Lower leg skin (tissue), 4 donors: ENCODE measurements at regions not wholly inside any gene's neighbourhood (a gene's known extent, or its start where the extent isn't known, plus 50 kb on each side); places are given as distances from the start of the nearest gene placed in this dataset.

Experiments
- DNase-seq, 2 donors: peaks; one replicate each; pipeline ENCODE4 v3.0.0-alpha.2; 2019; ENCODE audit warnings: low spot score in 2 of 2
- H3K4me3 ChIP-seq: fragments of 200-600 bp; sonication (generic); 2 replicates; pipeline ENCODE4 v1.5.1; 2017; ENCODE audit warnings: mild to moderate bottlenecking, low read depth; ENCODE audit not compliant: poor library complexity, severe bottlenecking
- CTCF ChIP-seq, 3 donors: fragments of 450-650 bp; IDR thresholded peaks; one replicate each; pipeline ENCODE4 v1.5.1; 2016; ENCODE audit warnings: antibody characterized with exemption in 3 of 3, mild to moderate bottlenecking in 3 of 3, moderate library complexity in 2 of 3
- POLR2A ChIP-seq, 2 donors: fragments of 450-650 bp; IDR thresholded peaks; one replicate each; pipeline ENCODE4 v1.6.1; 2016 to 2017; ENCODE audit warnings: antibody characterized with exemption in 2 of 2, mild to moderate bottlenecking in 1 of 2, moderate library complexity in 1 of 2
- WGBS, 2 donors: methylation state at CpG; one replicate each; pipeline ENCODE4 v1.1.5; 2018; 5-methylcytosine and 5-hydroxymethylcytosine counted together
- intact Hi-C: fragments of 100-400 bp; cut with DNase I; formaldehyde crosslinking; loops from one replicate; pipeline ENCODE4 v1.15.0; 2023; ENCODE audit warnings: low total_unique reads

GRCh38 chr17:77796176-77796860 lies 162.2 kb upstream of the TNRC6C start:
- TF ChIP-seq CTCF (IDR thresholded peaks at IDR 0.05) (no peak), POLR2A (IDR thresholded peaks at IDR 0.05) (no peak)
- WGBS, 2 donors: 43 to 71% methylated on average over 9 of the region's 9 CpGs
- H3K4me3 ChIP-seq: no peak overlapping the region
- intact Hi-C loops: no loop called here
- DNase-seq: peak in 1 of 2 donors; percentile 83

- no peak for DNase-seq
- WGBS, 2 donors: 81 to 83% methylated on average over 7 of the region's 7 CpGs
- intact Hi-C loops: no loop called here
- TF ChIP-seq POLR2A (IDR thresholded peaks at IDR 0.05) (no peak), CTCF (IDR thresholded peaks at IDR 0.05) (no peak)
- no peak overlapping the region for H3K4me3 ChIP-seq
Measured at GRCh38 chr17:77798031-77798430, 160.5 kb upstream of the TNRC6C start.

- no peak overlapping the region for H3K4me3 ChIP-seq
- DNase-seq: no peak
- intact Hi-C loops: no loop called here
- no peak for TF ChIP-seq CTCF (IDR thresholded peaks at IDR 0.05)
- no peak for TF ChIP-seq POLR2A (IDR thresholded peaks at IDR 0.05)
- 93 to 98% methylated on average over 8 of the region's 8 CpGs for WGBS, 2 donors
Measured at GRCh38 chr17:77798481-77798880, 160.0 kb upstream of the TNRC6C start.

GRCh38 chr17:77800816-77801215 lies 157.7 kb upstream of the TNRC6C start:
- 63 to 75% methylated on average over 15 of the region's 15 CpGs for WGBS, 2 donors
- no peak overlapping the region for H3K4me3 ChIP-seq
- no peak for DNase-seq
- intact Hi-C loops: no loop called here
- TF ChIP-seq POLR2A (IDR thresholded peaks at IDR 0.05): no peak
- TF ChIP-seq CTCF (IDR thresholded peaks at IDR 0.05): no peak

GRCh38 chr17:77801545-77802332 lies 156.8 kb upstream of the TNRC6C start:
- WGBS, 2 donors: 71 to 74% methylated on average over 20 of the region's 20 CpGs
- intact Hi-C loops: no loop called here
- no peak for TF ChIP-seq POLR2A (IDR thresholded peaks at IDR 0.05)
- no peak for TF ChIP-seq CTCF (IDR thresholded peaks at IDR 0.05)
- no peak for DNase-seq
- H3K4me3 ChIP-seq: no peak overlapping the region
